Right atrium auricular region (tissue), 2 donors: ENCODE measurements at regions not wholly inside any gene's neighbourhood (a gene's known extent, or its start where the extent isn't known, plus 50 kb on each side); places are given as distances from the start of the nearest gene placed in this dataset.
"Not testable (repeated sequence)": the region's sequence is repeated elsewhere in the genome, so short reads cannot be mapped to it uniquely, and the experiment has no call there.

ENCODE experiments used
- DNase-seq: peaks from one replicate; pipeline ENCODE4 v3.0.0-alpha.2; 2019; ENCODE audit warnings: low spot score
- H3K27ac ChIP-seq, 2 donors: fragments of 200-600 bp; sonication (generic); 1 replicate in 1 of 2; 2 replicates in 1 of 2; pipeline ENCODE4 v1.5.1; 2016 to 2019
- H3K27me3 ChIP-seq, 2 donors: fragments of 200-600 bp; sonication (generic); one replicate each; pipeline versions ENCODE4 v1.5.1 to v1.6.0; 2017 to 2019
- H3K36me3 ChIP-seq: fragments of 200-600 bp; sonication (generic); one replicate; pipeline ENCODE4 v1.5.1; 2016
- H3K4me1 ChIP-seq, 2 donors: fragments of 200-600 bp; sonication (generic); one replicate each; pipeline versions ENCODE4 v1.5.1 to v1.6.0; 2017 to 2019
- H3K4me3 ChIP-seq, 2 donors: fragments of 200-600 bp; sonication (generic); 1 replicate in 1 of 2; 2 replicates in 1 of 2; pipeline ENCODE4 v1.5.1; 2017 to 2019; ENCODE audit warnings: mild to moderate bottlenecking in 1 of 2, moderate library complexity in 1 of 2
- H3K9me3 ChIP-seq, 2 donors: fragments of 200-600 bp; sonication (generic); one replicate each; pipeline ENCODE4 v1.5.1; 2019
- TF ChIP-seq, protein P1 (sequence below), 2 donors: fragments of 200-600 bp; sonication (generic); IDR thresholded peaks; one replicate each; pipeline ENCODE4 v1.5.1; 2019; ENCODE audit warnings: antibody characterized with exemption in 2 of 2

DNA sequence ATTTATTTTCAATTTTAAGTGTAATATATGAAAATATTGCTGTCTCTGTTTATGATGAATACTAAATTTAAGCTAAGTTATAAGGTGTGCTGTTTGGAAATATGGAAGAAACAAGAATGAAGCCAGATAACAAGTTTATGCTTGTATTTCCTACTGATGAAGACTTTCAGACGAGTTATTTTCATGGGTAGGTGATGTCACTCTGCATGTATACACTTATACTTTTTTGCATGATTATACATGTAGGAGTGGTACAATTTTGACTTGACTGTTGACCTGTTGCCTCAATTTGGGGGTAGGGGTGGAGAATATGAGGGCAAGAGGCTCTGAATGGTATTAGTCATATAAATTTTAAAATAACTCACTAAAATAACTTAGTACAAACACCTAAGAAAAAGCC lies 133.7 kb downstream of the HAUS1 start:
- Histone ChIP-seq H3K27me3 (no peaks in the 10 kb centered on the region), H3K4me3 (no peak overlapping the region), H3K4me1 (peaks cover 0 to 10% of the 10 kb centered on the region in 2 donors), H3K36me3 (no peaks in the 10 kb centered on the region), H3K9me3 (no peaks in the 10 kb centered on the region), H3K27ac (no peak overlapping the region)
- TF ChIP-seq, protein P1, sequence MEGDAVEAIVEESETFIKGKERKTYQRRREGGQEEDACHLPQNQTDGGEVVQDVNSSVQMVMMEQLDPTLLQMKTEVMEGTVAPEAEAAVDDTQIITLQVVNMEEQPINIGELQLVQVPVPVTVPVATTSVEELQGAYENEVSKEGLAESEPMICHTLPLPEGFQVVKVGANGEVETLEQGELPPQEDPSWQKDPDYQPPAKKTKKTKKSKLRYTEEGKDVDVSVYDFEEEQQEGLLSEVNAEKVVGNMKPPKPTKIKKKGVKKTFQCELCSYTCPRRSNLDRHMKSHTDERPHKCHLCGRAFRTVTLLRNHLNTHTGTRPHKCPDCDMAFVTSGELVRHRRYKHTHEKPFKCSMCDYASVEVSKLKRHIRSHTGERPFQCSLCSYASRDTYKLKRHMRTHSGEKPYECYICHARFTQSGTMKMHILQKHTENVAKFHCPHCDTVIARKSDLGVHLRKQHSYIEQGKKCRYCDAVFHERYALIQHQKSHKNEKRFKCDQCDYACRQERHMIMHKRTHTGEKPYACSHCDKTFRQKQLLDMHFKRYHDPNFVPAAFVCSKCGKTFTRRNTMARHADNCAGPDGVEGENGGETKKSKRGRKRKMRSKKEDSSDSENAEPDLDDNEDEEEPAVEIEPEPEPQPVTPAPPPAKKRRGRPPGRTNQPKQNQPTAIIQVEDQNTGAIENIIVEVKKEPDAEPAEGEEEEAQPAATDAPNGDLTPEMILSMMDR (IDR thresholded peaks at IDR 0.05) = no peak
- DNase-seq = no peak

GRCh38 chr18:46239549-46239948 lies 135.4 kb downstream of the HAUS1 start:
- Histone ChIP-seq H3K36me3 (no peaks in the 10 kb centered on the region), H3K27ac (no peak overlapping the region), H3K27me3 (no peaks in the 10 kb centered on the region), H3K9me3 (no peaks in the 10 kb centered on the region), H3K4me3 (no peak overlapping the region), H3K4me1 (peaks cover 0 to 10% of the 10 kb centered on the region in 2 donors)
- DNase-seq = no peak
- TF ChIP-seq, protein P1 (IDR thresholded peaks at IDR 0.05) = no peak

GRCh38 chr18:46239998-46240397 lies 135.8 kb downstream of the HAUS1 start:
- no peak overlapping the region for H3K4me3 ChIP-seq
- H3K27ac ChIP-seq = no peak overlapping the region
- H3K9me3 ChIP-seq = no peaks in the 10 kb centered on the region
- peaks cover 0 to 5% of the 10 kb centered on the region in 2 donors for H3K4me1 ChIP-seq
- no peaks in the 10 kb centered on the region for H3K36me3 ChIP-seq
- H3K27me3 ChIP-seq = no peaks in the 10 kb centered on the region
- TF ChIP-seq, protein P1 (IDR thresholded peaks at IDR 0.05) = no peak
- no peak for DNase-seq

DNA sequence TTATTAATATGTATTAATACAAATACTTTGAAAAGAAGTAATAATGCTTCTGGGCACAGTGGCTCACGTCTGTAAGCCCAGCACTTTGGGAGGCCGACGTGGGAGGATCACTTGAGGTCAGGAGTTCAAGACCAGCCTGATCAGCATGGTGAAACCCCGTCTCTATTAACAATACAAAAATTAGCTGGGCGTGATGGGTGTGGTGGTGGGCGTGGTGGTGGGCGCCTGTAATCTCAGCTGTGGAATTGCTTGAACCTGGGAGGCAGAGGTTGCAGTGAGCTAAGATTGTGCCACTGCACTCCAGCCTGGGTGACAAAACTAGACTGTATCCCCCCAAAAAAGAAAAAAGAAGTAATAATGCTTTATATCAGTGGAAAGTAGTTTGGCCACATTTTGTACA lies 137.2 kb downstream of the HAUS1 start:
- H3K9me3 ChIP-seq, H3K4me3 ChIP-seq, H3K4me1 ChIP-seq, DNase-seq, H3K27me3 ChIP-seq, H3K27ac ChIP-seq, H3K36me3 ChIP-seq: not testable (repeated sequence)

GRCh38 chr18:46242183-46242582 lies 138.0 kb downstream of the HAUS1 start:
- Histone ChIP-seq H3K27me3 (no peaks in the 10 kb centered on the region), H3K9me3 (no peaks in the 10 kb centered on the region), H3K27ac (no peak overlapping the region), H3K4me1 (no peaks in the 10 kb centered on the region), H3K4me3 (no peak overlapping the region), H3K36me3 (no peaks in the 10 kb centered on the region)
- no peak for DNase-seq
- TF ChIP-seq, protein P1 (IDR thresholded peaks at IDR 0.05) = no peak

DNA sequence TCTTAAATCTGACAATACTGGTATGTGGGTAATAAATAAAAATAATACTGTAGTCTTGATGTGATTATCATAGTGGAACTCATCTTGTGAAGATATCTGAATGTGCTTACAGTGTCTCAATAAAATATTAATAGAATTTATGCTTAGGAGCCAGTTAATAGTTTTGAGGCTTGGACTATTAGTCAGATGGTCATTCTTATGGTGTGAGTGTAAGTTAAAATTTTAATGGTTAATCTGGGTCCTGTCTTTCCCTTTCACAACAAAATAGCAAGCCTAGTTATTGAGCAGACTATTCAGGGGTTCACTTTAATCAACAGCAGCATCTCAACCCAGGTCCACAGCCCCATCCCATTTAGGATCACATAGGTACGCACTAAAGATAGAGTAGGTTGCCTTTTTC lies 138.9 kb downstream of the HAUS1 start:
- Histone ChIP-seq H3K36me3 (no peaks in the 10 kb centered on the region), H3K4me3 (no peak overlapping the region), H3K27ac (no peak overlapping the region), H3K4me1 (no peaks in the 10 kb centered on the region), H3K9me3 (no peaks in the 10 kb centered on the region), H3K27me3 (no peaks in the 10 kb centered on the region)
- TF ChIP-seq, protein P1 (IDR thresholded peaks at IDR 0.05) = no peak
- no peak for DNase-seq
